Jurkat, Clone E6-1 (cell line): ENCODE measurements at regions not wholly inside any gene's neighbourhood (a gene's known extent, or its start where the extent isn't known, plus 50 kb on each side); places are given as distances from the start of the nearest gene placed in this dataset.
"Not testable (repeated sequence)": the region's sequence is repeated elsewhere in the genome, so short reads cannot be mapped to it uniquely, and the experiment has no call there.

Experiments used
- DNase-seq: peaks from one replicate; pipeline ENCODE4 v3.0.0-alpha.2; 2011; ENCODE audit warnings: low read depth, low spot score
- H3K4me3 ChIP-seq: 2 replicates; pipeline ENCODE4 v1.5.1; 2011; ENCODE audit warnings: mild to moderate bottlenecking, low read length, control low read depth, moderate library complexity

DNA sequence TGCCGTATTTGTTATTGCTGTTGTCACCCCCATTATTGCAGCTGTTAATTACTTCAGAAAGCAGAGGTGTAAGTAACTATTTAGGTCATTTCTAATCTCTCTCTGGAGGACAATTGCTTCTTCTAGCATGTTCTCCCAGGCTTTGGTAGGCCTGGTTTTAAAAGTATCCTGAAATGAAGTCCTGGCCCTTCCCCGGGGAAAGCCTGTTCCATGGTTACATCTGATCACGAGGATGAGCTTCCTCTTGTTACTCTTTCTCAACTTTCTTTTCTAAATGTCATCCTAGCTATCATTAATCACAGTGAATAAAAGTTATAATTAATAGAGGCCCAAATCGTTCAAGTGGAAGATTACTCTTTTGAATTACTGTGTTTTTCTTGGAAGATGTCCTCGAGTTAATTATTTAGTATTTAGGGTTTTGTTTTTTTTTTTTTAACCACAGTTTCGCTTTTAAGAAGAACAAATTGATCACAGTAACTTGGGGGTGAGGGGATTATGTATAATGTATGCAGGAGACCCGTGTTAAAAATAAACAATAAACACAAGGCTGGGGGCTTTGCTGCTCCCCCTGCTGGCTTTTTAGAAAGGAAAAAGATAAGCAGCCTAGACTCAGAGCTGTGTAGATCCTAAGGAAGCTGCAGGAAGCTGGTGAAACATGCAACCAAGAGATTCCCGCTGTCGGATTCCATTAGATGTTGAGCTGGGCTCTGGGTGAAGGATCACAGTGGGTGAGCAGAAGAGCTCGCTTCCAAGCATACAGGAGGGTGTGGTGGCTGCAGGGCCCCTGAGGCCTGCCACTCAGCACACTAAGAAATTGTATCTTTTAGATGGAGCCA, 420.1 kb downstream of the FUT8 start:
- no peak for DNase-seq
- no peak overlapping the region for H3K4me3 ChIP-seq

DNA sequence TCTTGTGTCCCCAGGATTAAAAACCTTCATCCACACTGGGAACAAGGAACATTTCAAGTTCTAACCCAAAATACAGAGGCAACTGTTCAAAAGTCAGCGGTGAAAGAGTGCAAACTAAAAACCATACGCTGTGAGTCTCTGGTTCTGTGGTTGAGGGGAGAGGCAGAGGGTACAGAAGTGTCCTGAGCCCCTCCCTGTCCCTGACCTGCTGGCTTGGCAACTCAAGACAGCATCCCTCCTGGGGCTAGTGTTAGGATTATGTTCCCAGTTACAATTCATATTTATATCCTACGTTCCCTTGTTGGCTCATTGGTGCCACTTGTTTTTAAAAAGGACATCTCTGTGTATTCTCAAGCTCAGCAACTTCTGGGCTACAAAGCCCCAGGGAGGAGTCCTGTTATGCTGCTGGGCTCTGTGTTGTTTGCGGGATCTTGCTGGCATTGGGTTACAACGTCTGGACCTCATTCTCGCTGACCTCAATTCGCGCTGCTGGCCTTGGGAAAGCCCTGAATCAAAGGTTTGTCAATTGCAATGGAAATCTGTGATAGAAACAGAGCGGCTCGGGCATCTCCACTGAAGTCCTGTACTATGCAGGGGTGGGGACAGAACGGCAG, 420.8 kb downstream of the FUT8 start:
- no peak overlapping the region for H3K4me3 ChIP-seq
- DNase-seq = no peak

DNA sequence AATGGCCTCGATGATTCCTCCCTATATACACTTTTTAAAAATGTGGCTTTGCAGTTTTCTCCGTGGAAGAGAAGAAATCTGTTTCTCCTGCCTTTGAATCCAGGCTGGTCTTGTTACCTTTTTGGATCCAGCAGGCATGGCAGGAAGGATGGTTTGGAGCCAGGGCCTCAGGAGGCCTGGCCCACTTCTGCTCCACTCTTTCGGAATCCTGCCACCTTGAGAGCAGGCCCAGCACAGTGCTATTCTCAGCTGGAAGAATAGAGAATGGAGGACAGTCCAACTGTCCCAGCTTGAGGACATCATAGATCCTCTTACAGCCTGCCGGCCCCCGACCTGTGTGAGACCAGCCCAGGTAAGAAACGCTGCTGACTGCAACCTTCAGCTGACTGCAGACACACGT, 421.5 kb downstream of the FUT8 start:
- no peak for DNase-seq
- H3K4me3 ChIP-seq = no peak overlapping the region

DNA sequence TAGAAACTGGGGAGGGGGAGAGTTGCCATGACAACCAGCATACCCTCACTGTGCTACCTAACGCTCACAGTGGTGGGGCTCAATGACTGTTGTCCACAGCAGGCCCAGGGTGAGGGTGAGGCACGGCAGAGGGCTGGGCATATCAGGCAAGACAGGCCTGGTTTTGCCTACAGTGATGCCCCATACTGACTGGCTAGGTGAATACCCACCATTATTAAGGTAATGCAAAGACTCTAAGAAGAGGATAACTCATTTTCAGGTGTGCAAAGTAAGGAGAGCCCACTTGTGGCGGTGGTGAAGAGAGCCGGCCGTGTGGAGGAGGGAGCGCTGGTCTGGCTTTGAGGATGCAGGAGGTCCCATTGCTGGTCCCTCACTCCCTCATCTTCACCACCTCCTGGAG, 422.3 kb downstream of the FUT8 start:
- DNase-seq = no peak
- H3K4me3 ChIP-seq = no peak overlapping the region

DNA sequence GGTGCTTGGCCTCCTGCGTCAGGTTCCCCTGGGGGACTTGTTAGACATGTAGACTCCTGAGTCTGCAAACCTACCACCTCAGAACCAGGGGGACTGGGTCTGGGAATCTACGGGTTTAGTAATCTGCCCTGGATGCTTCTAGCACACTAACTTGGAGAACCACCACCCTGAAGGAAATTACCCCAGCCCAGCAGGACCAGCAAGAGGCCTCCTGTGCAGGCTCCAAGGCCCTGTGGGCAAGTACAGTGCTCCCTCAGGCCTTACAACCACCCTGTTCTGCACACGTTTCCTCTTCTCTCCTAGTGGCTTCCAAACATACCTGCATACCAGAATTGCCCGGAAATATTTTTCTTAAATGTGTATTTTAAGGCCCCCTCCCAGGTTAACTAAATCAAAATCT, 423.0 kb downstream of the FUT8 start:
- DNase-seq = no peak
- H3K4me3 ChIP-seq = no peak overlapping the region

DNA sequence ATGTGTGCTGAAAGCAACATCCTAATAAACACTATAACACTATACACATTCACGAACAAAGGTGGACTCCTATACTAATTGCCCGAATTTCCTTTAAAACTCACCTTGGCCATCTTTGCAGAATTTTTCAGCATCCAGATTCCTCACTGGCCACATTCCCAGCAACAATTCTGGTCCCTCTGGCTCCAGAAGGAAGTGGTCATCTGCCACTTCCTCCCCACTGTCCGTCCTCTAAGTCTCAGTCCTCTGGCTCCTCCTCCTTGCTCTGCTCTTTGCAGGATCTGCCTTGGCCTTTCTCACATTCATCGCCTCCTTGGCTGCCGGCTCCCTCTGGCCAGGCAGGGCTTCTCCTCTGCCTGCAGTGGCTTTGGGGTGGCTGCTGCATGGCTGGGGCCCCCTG, 426.0 kb downstream of the FUT8 start:
- DNase-seq = no peak
- no peak overlapping the region for H3K4me3 ChIP-seq

DNA sequence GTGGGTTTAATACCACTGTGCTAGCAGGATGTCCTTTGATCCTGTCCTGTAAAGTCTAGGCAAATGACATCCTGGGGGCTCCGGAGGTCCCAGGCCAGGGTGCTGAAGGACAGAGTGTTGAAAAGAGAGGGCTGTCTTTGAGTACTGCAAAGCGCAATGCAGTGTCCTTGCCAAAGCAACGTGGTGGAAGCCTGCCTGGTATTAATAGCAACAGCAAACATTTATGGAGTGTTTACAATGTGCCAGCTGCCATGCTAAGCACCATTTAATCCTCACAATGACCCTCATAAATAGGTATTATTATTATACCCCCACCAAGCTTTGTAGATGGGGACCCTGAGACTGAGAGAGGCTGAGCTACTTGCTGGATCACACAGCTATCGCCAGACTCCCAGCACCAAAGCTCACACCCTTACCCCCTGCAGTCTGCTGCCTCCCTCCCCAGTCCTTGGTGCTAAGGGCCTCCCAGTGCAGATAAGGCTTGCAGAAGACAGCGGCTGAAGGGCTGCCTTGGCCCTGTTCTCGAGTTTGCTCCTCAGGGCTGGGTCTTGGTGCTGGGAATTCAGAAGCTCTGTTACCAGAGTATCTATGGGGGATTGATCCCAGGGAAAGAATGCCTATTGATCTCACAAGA, 427.7 kb downstream of the FUT8 start:
- H3K4me3 ChIP-seq = no peak overlapping the region
- DNase-seq = no peak

DNA sequence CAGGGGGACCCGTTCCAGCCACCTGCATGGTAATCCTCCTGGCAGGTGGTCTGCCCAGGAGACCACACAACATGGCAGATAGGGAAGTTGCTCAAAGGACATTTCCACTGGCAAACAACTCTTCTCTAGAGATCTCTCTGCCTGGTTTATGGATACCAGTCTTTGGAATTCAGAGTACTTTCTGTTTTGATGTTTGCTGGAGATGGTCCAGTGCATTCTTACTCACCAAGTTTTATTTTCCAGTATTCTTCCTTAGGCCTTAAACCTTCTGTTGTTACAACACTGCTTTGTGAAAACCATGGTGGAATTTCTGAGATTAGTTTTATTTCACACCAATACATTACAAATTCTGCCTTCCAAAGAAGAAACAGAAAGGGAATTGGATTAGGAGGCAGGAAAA, 428.3 kb downstream of the FUT8 start:
- no peak overlapping the region for H3K4me3 ChIP-seq
- no peak for DNase-seq

DNA sequence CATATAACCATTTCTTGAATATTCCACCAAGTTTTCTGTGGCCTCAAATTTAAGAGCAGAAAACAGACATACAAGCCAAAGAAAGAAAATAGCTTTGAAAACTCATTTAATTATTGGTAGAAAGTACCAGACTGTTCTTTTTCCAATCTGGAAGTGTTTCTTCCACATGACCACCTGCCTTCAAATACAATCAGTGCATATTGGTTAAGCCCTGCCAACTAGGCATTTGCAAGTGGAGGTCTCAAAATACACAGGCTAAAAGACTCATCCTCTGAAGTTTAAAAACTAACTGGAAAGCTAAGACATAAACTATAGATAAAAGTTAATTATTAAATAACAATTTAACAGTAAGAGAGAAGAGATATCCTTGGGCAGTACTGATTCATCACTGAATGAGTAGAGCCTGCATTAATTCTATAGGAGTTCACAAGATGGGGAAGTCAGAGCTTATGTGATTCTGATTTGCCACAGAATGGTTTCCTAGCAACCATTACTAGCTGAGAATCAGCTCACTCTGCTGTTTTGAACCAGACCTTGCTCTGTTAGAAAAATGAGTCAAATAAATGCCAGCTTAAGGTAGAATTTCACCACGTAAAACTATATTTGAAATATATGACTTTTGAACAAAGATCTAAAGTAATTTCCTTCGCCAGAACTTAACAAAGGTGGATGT, 433.8 kb downstream of the FUT8 start:
- H3K4me3 ChIP-seq = peak overlapping the region; percentile 15; the same call in 1 of the 2 replicates
- peak; percentile 81 for DNase-seq

DNA sequence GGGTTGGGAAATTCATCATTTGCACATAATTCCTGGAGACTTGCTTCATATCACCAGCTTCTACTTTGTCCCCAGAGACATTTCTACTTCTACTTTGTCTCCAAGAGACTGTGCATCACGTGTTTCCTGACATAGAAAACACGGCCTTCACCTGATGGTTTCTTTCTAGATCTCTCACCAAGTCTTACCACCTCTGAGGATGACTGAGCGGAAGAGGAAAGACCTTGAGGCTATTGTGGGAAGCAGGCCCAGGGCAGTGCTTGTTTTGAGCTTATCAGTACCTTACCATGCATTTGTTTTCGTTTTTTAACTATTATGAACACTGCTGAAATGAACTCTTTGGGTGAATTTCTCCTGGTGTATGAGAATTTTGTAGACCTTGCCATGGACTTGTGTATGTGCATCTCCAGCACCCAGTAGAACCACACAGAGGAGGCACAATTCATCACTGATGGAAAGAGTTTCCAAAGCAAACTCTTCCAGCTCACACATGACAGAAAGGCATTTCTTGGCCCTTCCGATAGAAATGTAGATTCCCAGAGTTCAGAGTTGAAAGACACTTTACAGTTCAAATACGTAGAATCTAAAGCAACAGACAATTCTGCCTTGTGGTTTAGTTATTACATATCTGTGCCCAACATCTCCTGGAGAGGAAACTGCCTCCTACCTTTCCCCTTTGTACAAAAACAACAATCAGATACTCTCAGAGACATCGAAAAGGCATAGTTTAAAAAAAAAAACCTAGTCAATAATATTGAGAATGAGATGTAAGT, 434.7 kb downstream of the FUT8 start:
- peak; percentile 99 for DNase-seq

DNA sequence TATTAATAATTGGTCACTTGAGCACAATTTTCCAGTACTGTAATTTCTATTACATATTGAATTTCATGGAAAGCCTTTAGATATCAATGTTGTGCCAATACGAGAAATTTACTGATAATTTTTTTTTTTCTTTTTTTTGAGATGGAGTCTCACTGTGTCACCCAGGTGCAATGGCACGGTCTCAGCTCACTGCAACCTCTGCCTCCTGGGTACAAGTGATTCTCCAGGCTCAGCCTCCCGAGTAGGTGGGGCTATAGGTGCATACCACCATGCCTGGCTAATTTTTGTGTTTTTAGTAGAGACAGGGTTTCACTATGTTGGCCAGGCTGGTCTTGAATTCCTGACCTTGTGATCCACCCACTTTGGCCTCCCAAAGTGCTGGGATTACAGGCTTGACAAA, 435.4 kb downstream of the FUT8 start:
- peak overlapping the region; percentile 28 for H3K4me3 ChIP-seq
- DNase-seq = not testable (repeated sequence)

More for the DNA sequence above, 434.7 kb downstream of the FUT8 start:
- H3K4me3 ChIP-seq = peak overlapping the region; percentile 28

DNA sequence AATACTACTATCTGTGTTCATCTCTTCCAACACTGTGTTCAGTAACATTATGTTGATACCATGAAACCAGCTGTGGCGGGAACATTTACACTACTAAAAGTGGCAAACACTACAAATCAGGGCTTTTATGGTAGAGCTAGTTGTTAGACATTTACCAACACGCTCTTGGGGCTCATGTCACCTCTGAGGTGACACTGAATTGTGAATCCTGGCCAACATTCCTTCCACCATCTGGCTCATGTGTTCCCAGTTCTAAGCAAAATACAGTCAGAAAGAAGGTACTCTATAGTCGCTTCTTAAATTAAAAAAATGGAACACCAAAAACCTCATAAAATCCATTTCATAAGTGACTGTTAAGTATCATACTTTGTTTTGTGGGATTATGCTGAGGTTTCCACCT, 436.6 kb downstream of the FUT8 start:
- H3K4me3 ChIP-seq = no peak overlapping the region
- no peak for DNase-seq

DNA sequence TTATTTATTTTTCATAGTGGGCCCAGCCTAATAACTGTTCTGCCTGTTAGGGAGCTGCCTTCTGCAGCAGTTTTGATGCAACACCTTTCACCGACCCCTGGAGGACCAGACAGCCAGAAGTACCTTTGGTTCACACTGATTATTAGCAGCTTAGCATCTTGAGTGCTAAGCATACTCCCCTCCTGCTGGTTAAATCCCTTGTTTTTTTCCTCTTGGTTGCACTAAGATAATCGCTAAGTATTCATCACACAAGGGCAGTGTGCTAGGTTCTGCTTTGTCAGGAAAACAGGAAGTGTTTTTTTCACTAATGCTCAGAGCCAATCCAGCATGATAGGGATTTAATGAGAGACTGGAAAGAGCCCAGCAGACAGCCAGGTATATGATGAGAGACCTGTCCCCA, 437.0 kb downstream of the FUT8 start:
- H3K4me3 ChIP-seq = no peak overlapping the region
- no peak for DNase-seq

DNA sequence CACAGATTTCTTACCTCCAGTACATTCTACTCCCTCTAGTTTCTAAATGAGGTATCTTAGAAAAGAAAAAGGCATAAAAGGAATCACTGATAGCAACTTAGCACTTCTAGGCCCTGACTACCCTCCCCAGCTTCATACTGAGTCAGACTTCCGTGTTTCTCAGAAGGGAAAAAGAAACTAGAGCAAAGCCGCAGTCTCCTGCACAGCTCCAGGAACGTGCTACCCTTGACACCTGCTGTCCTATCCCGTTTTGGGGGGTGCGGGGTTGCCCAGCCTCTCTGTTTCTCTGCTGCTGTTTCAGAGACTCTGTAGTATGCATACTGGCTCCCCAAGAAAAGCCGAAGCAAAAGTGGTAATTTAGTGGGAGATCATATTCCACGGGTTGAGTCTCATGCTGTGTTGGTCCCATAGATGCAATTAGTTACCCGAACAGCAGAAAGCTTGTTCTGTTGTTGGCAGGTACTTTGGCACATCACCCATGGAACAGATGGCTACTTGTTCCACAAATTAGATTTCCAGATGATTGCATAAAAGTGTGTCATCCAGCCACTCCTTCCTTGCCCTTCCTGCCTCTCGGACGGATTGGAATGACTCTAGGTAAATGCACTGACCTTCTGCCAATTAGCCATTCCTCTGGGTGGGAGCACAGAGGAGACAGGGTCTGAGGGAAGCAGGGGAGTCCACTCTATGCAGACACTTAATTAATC, 438.1 kb downstream of the FUT8 start:
- no peak for DNase-seq

DNA sequence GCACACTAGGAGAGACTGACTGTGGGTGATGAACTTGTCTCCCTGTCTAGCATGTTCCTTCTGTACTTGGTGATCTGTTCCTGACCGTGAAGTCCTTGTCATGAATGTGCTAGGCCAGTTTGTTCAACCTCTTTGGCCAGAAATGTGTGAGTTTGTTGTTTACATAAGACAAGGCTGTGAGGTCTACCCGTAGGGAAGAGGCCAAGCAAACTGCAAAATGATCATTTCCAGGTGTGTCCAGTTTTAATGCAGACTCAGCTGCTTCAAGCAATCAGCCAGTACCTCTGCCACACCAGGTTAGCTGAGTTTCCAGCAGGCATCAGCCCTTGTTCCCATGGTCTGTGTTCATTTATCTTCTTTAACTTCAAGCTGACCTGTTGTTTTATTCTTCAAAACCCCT, 440.2 kb downstream of the FUT8 start:
- no peak for DNase-seq
- H3K4me3 ChIP-seq = no peak overlapping the region

More for the DNA sequence above, 438.1 kb downstream of the FUT8 start:
- no peak overlapping the region for H3K4me3 ChIP-seq

DNA sequence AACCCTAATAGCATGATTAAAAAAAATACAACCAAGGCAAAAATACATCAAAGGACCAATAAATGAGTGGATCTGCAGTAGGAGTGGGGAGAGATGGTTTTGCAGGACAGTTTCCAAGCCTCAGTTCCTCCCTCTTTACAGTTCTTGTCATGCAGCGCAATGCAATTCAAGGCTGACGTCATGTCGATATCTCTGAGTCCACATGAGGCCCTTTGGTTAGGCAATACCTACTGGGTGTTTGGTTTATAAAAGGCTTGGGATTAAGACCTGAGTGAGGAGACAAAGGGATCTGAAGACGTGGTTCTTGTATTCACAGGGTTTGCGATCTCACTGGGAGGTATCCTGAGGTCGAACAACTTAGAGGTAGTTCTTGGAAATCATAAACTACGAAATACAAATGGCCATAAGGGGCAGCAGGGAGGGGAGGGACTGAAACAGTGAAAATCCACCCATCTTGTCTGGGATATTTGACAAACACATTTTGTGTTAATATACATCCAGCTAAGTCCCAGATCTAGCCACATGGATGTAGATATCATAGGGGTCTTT, 441.0 kb downstream of the FUT8 start:
- DNase-seq = no peak

DNA sequence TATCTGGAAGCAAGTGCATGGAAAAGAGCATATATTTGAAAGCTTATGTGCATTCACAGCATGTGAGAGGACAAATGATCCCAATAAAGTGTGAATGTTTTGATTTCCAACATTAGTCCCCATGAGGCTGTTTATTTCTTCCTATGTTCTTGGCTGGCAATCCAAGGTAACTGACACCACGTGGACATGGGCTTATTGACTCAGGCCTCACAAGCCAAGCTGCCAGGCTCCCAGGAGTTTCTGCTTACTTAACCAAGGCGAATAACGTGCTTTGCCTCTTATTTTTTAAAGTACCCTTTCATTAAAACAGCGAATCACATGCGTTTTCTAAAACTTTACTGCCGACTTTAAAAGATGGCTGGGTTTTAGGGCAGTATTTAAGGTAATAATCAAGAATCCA, 441.7 kb downstream of the FUT8 start:
- no peak overlapping the region for H3K4me3 ChIP-seq
- no peak for DNase-seq

More for the DNA sequence above, 441.0 kb downstream of the FUT8 start:
- no peak overlapping the region for H3K4me3 ChIP-seq

DNA sequence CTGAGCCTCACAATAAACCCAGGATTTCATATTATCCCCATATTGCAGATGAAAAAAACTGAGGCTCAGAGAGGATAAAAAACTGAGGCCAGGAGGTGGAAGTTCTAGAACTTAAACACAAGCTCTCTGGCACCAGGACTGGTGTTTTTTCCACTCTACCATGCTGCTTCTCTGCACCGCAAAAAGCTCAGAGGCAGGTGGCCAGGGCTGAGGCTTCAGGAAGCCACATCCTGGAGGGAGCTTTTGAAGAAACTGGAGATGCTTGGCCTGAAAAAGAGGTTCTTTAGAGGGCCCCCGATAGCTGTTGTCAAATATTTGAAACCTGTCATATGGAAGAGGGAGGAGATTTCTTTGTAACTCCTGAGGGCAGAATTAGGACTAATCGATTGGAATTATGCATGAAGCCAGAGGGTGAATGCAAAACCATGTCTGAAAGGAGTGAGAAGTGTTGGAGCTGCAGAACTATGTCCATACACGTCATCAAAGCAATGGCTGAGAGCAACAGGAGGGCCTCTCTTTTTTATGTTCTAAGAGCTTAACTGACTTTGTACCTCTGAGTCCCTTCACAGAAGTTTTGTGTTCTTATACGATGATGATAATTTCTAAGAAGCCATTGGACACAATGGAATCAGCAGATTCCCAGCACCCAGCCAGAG, 448.6 kb downstream of the FUT8 start:
- peak; percentile 95 for DNase-seq
- H3K4me3 ChIP-seq = no peak overlapping the region
